ENCODE measurements at regions not wholly inside any gene's neighbourhood (a gene's known extent, or its start where the extent isn't known, plus 50 kb on each side); places are given as distances from the start of the nearest gene placed in this dataset.

DNA sequence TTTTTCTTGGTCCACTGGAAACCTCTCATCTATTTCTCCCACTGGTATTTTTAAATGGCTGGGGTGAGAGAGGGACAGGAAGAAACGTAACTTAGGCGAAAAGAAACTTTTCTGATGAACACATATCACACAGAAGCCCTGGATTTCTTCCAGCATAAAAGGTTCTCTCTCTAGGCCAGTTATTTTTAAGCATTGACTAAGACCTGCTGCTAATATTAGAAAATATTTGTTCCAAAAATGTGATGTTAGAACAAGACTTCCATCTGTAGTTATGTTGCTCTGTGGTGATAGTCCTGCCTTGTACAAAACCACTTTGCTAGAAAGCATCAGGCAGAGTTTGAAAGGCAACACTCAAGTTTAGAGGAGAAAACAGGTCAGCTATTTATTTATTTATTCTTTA, 537.7 kb downstream of the MCTP2 start:
- TF ChIP-seq, protein P1, sequence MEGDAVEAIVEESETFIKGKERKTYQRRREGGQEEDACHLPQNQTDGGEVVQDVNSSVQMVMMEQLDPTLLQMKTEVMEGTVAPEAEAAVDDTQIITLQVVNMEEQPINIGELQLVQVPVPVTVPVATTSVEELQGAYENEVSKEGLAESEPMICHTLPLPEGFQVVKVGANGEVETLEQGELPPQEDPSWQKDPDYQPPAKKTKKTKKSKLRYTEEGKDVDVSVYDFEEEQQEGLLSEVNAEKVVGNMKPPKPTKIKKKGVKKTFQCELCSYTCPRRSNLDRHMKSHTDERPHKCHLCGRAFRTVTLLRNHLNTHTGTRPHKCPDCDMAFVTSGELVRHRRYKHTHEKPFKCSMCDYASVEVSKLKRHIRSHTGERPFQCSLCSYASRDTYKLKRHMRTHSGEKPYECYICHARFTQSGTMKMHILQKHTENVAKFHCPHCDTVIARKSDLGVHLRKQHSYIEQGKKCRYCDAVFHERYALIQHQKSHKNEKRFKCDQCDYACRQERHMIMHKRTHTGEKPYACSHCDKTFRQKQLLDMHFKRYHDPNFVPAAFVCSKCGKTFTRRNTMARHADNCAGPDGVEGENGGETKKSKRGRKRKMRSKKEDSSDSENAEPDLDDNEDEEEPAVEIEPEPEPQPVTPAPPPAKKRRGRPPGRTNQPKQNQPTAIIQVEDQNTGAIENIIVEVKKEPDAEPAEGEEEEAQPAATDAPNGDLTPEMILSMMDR (IDR thresholded peaks at IDR 0.05; ENCODE audit: low read length): no peak
- TF ChIP-seq EZH2 (optimal IDR thresholded peaks at IDR 0.05; ENCODE audit: low read depth, low read length): no peak

Measured in MM.1S (cell line).